HPDE6-E6E7 (cell line): ENCODE measurements at regions not wholly inside any gene's neighbourhood (a gene's known extent, or its start where the extent isn't known, plus 50 kb on each side); places are given as distances from the start of the nearest gene placed in this dataset.
"Not testable (repeated sequence)": the region's sequence is repeated elsewhere in the genome, so short reads cannot be mapped to it uniquely, and the experiment has no call there.

Source experiments
- DNase-seq: peaks from one replicate; pipeline ENCODE4 v3.0.0; 2011; ENCODE audit warnings: missing footprints; ENCODE audit errors: extremely low spot score

DNA sequence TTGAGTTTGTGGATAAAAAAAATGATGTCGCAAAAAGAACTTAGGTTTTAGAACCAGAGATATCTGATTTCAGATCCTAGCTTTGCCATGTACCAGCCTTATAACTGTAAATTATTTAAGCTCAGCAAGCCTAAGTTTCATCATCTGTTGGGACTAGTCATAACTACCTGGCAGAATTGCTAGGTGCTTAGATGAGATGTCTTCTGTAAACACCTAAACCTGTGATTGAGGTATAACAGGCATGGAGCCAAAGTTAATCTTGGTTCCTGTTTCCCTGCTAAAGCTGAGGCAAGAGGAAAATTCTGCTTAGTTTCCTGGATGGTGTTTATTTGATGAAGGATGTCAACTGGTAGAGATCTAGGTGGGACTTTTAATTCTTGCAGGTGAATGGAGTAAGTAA, 331.3 kb upstream of the RBMS3 start:
- no peak for DNase-seq

DNA sequence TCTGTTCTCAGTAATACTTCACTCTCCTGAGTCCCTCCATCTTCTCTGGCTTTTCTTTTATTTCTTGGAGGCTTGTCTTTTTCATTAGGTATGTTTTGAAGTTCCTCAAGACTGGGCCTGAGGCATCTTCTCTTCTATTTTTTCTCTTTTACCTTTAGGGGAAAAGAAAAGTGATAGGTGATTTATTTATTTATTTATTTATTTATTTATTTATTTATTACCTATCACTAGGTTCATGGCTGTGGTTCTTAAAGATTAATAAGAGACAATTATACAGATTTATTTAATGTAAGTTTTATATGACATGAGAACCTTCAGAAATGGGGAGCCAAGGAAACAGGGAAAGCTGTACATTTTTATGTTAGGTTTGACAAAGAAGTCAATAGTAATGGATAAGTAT, 330.3 kb upstream of the RBMS3 start:
- DNase-seq, result no peak

DNA sequence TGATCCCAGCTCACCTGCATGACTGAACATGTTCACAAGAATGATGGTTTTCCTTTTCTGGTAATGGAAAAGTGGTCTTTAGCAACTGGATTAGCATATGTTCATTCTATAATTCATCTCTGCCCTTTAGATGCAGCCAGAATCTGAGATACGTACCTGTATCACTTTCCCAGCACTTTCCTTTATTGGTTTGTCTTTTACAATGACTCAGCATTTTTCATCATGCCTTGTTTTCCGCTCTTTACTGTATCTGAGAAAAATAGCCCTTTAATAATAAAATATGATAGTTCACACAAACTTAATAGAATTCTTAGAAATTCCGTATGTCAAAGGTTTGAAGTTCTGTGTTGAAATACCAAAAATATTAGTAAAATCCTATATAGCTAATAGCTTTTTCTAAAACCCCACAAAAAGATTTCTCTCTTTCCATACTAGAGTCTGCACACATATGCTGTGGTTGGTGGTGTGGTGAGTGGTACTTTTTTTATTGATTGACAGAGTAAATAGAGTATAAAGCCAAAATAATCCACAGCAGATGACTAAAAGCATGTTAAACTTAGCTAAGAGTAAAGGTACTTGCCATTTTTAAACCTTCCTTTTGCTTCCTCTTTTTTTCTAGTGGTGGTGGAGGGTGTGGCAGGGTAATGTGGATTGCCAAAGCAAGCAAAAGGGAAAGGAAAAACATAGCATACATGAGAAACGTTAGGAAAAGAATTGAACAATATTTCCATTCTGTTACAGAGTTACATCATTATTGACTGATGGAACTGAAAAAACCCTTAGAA, 328.9 kb upstream of the RBMS3 start:
- no peak for DNase-seq

DNA sequence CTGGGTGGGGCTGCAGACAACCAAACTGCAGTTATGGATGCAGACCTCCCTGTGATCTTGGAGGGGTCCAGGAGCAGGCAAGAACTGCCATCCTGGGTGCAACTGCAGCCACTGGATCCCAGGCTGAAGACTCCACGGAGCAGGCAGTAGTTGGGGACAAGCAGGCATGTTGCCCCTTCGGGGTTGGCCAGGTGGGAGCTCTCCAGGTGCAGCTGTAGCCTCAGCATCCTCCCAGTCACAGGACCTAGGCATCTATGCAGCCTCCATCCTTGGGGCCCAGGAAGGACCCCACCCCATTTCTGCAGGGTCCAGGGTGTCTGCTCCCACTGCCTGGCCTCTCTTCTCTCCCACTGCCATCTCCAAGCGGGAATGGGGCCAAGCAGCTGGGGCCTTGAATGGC, 322.2 kb upstream of the RBMS3 start:
- no peak for DNase-seq

DNA sequence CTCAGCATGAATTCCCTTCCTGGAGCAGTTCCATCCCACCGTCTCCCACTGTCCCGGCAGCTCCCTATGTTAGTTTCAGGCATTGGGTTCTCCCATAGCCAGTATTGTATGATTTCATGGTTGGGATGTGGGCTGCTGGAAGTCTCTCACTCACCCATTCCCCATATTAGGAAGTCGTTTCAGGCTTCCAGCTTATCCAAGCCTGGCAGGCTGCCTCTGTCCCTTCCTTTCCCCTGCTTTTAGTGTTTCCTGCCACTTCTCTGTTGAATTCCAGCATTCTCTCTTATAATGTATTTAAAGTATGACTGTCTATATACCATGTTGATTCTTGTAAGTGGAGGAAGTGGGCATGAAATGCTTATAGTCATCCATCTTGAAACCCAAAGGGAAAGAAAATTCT, 309.7 kb upstream of the RBMS3 start:
- DNase-seq, result no peak

DNA sequence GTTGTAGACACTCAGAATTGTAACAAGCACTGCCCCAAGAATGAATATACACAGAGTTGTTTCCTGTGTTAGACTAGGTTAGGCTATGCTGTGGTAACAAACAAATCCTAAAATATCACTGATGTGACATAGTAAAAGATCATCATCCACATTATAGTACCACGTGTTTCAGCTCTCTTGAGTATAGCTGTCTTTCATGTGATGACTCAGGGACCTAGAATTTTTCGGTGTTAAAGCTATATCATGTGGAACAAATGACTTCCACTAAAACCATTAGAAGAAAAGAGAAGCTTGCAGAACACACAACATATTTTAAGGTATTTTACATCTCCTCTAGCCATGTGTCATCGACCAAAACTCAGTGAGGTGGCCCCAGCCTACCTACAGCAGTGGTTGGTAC, 307.9 kb upstream of the RBMS3 start:
- no peak for DNase-seq

DNA sequence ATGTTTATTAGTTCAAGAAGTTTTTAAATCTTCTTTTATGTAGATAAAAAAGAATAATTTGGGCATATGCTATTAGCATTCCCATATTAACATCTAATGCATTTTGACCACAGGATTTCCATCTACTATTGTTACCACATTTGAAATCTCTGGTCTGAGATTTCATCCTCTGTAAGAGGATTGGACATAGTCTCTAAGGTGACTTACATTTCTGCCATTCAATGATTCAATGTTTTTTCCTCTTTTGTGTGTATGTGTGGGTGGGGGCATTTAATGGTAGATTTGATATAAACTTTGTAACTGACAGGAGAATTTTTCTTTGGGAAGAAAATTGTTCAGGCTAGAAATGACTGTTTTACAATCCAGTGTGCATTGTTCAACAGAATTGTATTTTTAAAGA, 307.3 kb upstream of the RBMS3 start:
- no peak for DNase-seq

DNA sequence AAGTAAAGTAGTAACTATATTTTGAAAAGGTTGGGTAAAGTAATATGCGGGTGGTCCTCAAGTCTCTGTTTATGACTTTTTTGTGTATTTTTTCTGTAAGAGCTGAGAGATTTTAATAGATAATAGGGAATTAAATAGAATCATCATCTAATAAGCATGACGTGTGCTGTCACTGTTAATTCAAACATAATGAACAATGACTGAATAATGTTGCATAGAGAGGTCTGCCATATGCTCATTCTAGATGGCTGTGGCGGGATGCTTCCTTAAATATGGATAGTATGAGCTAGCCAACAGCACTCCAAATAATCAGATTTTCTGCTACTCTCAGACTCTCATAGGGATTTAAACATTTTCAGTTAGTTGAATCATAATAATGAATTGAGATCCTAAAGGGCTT, 302.8 kb upstream of the RBMS3 start:
- no peak for DNase-seq

DNA sequence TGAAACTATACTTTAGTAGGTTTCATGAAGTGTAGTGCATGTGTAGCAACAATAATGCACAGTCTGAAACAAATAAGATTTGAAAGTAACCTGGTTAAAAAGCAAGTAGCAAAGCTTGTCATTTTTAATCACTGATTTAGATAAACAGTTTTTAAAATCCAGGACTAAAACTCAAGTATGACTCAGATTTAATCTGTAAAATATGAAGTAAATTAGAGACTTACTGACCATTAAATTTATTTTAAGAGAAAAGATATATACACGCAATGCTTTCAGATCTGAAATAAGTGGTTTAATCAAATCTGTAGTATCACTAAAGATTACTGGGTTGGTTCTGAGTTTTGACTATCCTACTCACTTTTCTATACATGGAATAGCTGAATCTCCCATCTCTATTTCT, 300.7 kb upstream of the RBMS3 start:
- no peak for DNase-seq

DNA sequence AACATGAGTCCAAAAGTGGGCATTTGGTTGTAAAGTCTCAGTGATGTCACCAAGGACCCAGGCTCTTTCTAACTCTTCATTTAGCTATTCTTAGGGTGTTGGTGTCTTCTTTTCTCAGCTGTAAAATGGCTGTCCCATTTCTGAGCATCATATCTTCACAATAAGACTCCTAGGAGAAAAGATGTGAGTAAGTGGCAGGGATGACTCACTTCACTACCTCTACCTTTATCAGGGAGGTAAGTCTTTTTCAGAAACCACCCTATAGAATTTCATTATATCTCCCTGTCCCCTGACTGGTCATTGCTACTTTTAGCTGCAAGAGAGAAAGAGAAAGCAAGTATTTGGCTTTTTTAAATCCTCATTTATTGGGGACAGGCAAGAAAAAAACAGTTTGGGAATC, 300.2 kb upstream of the RBMS3 start:
- no peak for DNase-seq

DNA sequence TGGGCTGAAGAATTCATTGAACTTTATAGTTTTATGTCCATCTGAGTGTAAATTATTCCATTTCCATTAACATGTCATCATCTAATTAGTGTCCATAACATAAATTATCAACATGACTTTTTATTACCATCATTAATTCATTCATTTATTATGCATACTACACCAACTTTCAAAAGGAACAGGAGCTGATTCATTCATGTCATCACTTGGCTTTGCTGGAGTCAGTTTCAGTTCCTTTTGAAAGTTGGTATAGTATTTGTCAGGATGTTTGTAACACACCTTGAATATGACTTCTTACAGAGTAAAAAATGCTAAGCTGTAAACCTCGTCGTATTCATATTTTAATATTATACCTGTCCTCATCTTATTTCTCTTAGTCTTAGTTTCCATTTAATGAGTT, 298.0 kb upstream of the RBMS3 start:
- DNase-seq, result no peak

DNA sequence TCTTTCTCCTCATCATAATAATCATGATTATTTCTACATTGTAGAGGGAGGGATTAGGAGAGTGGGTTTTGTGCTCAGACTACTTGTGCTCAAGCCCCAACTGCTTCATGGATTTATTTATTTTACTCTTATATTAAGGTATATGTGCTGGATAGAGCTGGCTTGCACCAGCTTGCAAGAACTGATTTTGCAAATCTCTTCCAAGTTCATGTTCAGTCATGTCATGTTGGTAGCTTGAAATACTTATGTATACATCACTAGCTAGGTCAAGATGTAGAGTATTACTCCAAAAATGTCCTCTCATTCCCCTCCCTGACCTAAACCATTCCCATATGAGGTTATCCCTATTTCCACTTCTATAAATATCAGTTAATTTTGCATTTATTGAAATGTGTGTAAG, 293.9 kb upstream of the RBMS3 start:
- DNase-seq, result no peak

DNA sequence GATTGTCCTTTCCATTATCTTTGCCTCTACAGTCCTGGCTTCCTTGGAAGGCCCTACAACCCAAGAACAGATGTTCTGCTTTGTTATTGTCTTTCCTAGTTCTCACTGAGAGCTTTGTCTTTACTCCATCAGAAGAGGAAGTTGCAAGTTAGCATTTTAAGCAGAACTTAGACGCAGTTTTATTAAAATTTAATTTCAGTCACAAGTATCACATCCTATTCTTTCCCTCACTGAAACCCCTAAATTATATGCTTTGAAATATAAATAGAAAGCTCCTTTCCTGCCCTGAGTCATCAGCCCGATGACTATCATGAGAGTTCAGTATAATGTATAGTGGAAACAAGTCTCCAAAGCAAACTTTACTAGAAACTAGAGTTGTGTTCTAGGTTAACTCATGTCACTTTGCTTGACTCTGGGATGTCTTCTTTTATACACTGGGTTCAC, 291.2 kb upstream of the RBMS3 start:
- no peak for DNase-seq

DNA sequence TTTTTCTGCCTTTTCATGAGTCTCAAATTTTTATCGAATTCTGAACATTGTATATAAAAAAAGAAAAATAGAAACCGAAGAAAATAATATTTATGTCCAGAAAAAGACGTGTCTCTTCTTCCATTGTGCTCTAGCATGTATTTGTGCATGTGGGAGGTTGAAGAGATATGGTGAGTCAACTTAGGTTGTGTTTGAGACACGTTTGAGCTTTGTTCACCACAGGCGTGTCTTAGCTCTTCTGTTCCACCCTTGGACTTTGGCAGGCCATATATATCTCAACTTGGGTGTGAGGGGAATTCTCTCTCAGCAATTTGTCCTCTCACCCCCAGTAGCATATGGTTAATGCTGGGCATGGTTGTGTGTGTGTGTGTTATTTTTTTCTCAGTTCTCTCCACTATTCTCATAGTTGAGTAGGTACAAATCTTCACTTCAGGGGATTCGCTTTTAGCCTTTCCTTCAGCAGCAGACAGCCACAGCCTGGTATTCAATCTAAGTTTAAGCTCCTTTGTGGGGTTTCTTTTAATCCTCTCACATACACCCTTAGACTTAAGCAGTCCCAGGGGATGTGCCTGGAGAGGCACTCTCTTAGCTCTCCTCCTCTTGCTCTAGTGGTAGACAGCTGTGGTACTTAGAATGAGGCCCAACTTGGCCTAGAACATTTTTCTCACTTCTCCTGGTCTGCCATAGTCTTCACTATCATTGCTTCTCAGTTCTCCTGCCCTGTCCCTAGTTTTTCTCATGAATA, 286.5 kb upstream of the RBMS3 start:
- DNase-seq, result no peak

DNA sequence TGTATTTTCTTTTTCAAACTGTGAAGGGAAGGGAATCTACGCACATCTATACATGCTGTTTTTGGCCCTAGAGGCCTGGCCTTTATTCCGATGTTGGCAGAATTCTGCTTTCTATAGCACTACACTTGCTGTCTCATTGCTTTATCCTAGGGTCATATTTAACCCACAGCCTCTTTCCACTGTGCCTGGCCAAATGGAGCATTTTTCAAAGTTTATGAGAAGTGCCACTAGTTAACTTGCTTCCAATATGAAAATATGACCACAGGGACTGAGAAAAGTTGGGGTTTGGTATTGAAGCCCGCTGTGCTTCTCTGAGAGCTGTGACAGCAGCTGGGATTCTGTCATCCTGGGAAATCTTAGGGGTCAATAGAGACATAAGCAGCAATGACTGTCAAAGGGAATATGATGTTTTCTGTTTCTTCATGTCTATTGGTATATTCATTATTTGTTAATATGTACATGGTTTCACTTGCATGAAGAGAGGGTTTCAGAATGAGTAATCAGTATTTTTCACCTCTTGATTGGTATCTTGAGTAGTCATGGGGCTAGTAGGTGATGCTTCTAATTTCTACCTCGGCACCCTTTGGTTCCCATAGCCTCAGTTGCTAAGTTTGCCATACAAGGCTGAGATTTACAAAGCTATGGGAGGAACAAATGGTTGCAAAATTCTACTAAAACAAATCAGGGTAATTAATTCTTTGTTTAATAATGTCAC, 275.8 kb upstream of the RBMS3 start:
- DNase-seq, result no peak

DNA sequence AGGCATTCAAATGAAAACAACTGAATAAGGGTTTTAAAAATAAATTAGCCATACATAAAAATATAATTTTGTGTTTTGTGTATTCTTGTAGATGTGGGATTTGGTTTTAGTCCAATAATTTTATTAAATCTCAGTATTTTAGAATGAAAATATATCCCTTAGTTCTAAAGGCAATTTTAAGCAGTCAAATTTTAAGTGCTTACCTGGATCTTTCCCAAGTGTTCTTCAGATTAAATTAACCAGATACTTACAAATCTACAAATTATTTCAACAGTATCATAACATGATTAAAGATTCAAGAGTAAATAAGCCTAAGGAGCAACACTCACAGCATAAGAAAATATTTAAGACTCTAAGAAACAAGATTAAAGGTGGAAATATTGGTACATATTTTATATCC, 275.0 kb upstream of the RBMS3 start:
- no peak for DNase-seq

DNA sequence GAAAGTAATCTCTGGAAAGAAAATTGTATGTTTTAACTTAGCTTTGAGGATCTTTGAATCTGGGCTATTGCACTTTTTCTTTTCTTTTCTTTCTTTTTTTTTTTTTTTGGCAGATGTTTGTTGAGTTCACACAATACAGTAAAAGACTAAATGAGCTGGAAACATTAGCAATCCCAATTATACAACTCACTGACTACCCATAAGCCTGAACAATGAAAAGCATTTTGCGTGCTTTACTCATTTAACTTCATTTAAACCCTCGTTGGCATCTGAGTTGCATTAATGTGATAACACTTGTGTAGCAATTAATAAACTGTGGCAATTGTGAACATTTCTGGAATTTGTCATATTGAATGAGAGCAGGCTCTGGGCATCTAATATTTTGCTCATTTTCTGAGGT, 269.4 kb upstream of the RBMS3 start:
- no peak for DNase-seq

DNA sequence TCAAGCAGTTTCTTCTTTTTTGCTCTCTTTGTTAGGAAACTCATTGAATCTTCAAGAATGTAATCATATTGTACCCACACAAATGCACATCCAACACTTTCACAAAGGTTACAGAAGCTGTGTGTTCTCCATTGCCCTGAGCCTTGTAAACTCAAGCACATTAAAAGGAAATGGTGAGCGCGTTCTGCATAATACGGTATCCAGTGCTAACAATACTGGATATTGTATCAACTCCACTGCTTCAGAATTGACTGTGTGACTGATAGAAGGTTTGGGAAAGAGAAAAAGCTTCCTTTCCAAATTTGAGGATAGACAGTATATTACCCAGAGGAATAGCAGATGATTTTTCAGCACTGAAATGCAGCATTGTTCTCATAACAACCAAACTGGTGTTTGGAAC, 268.9 kb upstream of the RBMS3 start:
- no peak for DNase-seq

DNA sequence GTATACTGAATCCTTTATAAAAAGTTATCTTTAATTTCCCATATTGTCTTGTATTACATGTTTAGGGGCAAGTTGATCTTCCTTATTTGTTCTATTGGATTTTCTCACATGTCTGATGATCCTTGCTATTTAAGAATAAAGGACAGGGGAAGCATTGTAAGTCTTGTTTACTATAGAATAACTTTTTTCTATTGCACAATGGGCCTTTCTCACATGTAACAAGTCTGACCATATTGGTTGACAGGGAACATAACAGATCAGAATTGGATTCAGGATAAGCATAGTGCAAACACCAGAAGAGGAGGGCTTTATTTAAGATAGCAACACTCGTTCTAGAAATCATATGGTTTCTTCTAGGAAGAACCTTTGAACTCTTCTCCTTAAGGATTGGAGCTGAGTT, 257.9 kb upstream of the RBMS3 start:
- no peak for DNase-seq

DNA sequence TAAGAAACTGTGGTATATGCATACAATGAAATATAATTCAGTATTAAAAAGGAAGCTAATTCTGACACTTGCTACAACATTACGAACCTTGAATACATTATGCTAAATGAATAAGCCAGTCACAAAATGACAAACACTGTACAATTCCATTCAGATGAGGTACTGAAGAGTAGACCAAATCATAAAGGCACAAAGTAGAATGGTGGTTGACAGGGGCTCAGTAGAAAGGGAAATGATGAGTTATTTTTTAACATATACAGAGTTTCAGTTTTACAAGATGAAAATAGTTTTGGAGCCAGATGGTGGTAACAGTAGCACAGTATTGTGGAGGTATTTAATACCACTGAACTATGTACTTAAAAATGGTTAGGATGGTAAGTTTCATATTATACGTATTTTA, 254.6 kb upstream of the RBMS3 start:
- no peak for DNase-seq

DNA sequence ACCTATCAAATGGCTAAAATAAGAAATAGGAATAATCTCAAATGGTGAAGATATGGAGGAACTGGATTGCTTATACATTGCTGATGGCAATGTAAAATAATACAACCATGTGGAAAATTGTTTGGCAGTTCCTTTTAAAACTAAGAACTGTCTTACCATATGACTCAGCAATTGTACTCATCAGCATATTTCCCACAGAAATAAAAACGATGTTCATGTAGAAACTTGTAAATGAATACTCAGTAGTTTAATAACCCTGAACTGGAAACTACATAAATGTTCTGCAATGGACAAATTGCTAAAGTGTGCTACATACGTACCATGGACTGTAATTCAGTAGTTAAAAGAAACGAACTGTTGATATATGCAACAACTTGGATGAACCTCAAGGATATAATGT, 253.9 kb upstream of the RBMS3 start:
- peak; percentile 1 for DNase-seq

DNA sequence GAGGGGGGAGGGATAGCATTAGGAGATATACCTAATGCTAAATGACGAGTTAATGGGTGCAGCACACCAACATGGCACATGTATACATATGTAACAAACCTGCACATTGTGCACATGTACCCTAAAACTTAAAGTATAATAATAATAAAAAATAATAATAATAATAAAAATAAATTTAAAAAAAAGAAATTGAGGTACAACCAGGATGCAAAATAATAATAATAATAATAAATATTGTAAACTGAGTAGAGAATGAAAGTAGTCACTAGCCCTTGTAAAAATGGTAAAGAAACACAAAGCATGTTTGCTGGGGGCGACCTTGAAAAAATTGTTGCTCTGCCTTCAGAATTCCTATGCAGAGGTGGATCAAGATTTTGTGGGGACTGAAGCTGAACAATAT, 249.7 kb upstream of the RBMS3 start:
- not testable (repeated sequence) for DNase-seq

DNA sequence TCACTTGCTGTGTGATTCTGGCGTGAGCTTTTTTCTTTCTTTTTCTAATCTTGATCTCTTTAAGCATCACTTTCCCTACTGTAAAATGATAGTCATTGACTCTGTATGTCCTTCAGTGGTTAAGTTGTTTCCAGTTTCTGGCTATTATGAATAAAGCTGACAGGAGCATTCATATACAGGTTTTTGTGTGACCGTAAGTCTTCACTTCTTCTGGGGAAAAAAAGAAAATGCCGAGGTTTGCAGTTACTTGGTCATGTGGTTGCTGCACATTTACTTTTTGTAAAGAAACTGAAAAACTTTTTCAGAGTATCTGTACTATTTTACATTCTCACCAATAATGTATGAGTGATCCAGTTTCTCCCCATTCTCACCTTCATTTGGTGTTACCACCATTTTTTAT, 247.4 kb upstream of the RBMS3 start:
- no peak for DNase-seq
